Endothelial cell (in vitro differentiated cells): ENCODE measurements at regions not wholly inside any gene's neighbourhood (a gene's known extent, or its start where the extent isn't known, plus 50 kb on each side); places are given as distances from the start of the nearest gene placed in this dataset.

Experiments used
- DNase-seq: peaks from one replicate; pipeline ENCODE4 v3.0.0; 2021; ENCODE audit warnings: low spot score
- H3K27ac Mint-ChIP-seq: one replicate; pipeline ENCODE4 v1.8.0; 2021; ENCODE audit warnings: mixed read lengths, inconsistent platforms; ENCODE audit not compliant: unreplicated experiment
- H3K27me3 Mint-ChIP-seq: one replicate; pipeline ENCODE4 v1.8.0; 2021; ENCODE audit warnings: mild to moderate bottlenecking, moderate library complexity, mixed read lengths, inconsistent platforms; ENCODE audit not compliant: unreplicated experiment
- H3K36me3 Mint-ChIP-seq: one replicate; pipeline ENCODE4 v1.8.0; 2021; ENCODE audit warnings: mild to moderate bottlenecking, low read depth, mixed read lengths, inconsistent platforms; ENCODE audit not compliant: unreplicated experiment
- H3K4me1 Mint-ChIP-seq: one replicate; pipeline ENCODE4 v1.8.0; 2021; ENCODE audit warnings: mild to moderate bottlenecking, mixed read lengths, inconsistent platforms; ENCODE audit not compliant: unreplicated experiment
- H3K4me3 Mint-ChIP-seq: one replicate; pipeline ENCODE4 v1.8.0; 2021; ENCODE audit warnings: mild to moderate bottlenecking, mixed read lengths, inconsistent platforms; ENCODE audit not compliant: unreplicated experiment
- H3K9me3 Mint-ChIP-seq: one replicate; pipeline ENCODE4 v1.8.0; 2021; ENCODE audit warnings: mixed read lengths, inconsistent platforms; ENCODE audit not compliant: unreplicated experiment
- CTCF ChIP-seq: fragments of 200-600 bp; sonication (generic); IDR thresholded peaks from one replicate; pipeline ENCODE4 v1.5.0; 2021; ENCODE audit warnings: antibody characterized with exemption; ENCODE audit not compliant: unreplicated experiment

GRCh38 chr3:18770800-18771199, 345.7 kb upstream of the SATB1 start:
- no peak overlapping the region for H3K4me3 Mint-ChIP-seq
- no peaks in the 10 kb centered on the region for H3K4me1 Mint-ChIP-seq
- no peaks in the 10 kb centered on the region for H3K36me3 Mint-ChIP-seq
- no peaks in the 10 kb centered on the region for H3K27me3 Mint-ChIP-seq
- H3K9me3 Mint-ChIP-seq: no peaks in the 10 kb centered on the region
- H3K27ac Mint-ChIP-seq: no peak overlapping the region
- no peak for DNase-seq
- no peak for TF ChIP-seq CTCF

GRCh38 chr3:18767756-18768303, 342.7 kb upstream of the SATB1 start:
- no peaks in the 10 kb centered on the region for H3K27me3 Mint-ChIP-seq
- TF ChIP-seq CTCF: no peak
- no peak overlapping the region for H3K27ac Mint-ChIP-seq
- H3K4me3 Mint-ChIP-seq: no peak overlapping the region
- no peaks in the 10 kb centered on the region for H3K36me3 Mint-ChIP-seq
- no peaks in the 10 kb centered on the region for H3K4me1 Mint-ChIP-seq
- no peak for DNase-seq
- H3K9me3 Mint-ChIP-seq: no peaks in the 10 kb centered on the region

GRCh38 chr3:18766974-18767373, 341.8 kb upstream of the SATB1 start:
- Mint-ChIP-seq H3K36me3 (no peaks in the 10 kb centered on the region), H3K4me3 (no peak overlapping the region), H3K9me3 (no peaks in the 10 kb centered on the region), H3K27ac (no peak overlapping the region), H3K27me3 (no peaks in the 10 kb centered on the region), H3K4me1 (no peaks in the 10 kb centered on the region)
- no peak for DNase-seq
- no peak for TF ChIP-seq CTCF

- no peak for TF ChIP-seq CTCF
- no peaks in the 10 kb centered on the region for H3K27me3 Mint-ChIP-seq
- no peak overlapping the region for H3K4me3 Mint-ChIP-seq
- no peaks in the 10 kb centered on the region for H3K9me3 Mint-ChIP-seq
- DNase-seq: no peak
- H3K27ac Mint-ChIP-seq: no peak overlapping the region
- no peaks in the 10 kb centered on the region for H3K36me3 Mint-ChIP-seq
- H3K4me1 Mint-ChIP-seq: no peaks in the 10 kb centered on the region
These were observed 340.5 kb upstream of the SATB1 start for GRCh38 chr3:18765662-18766061.

GRCh38 chr3:18765161-18765560, 340.0 kb upstream of the SATB1 start:
- H3K9me3 Mint-ChIP-seq: no peaks in the 10 kb centered on the region
- no peaks in the 10 kb centered on the region for H3K27me3 Mint-ChIP-seq
- no peaks in the 10 kb centered on the region for H3K36me3 Mint-ChIP-seq

More at GRCh38 chr3:18765161-18765560, 340.0 kb upstream of the SATB1 start:
- H3K4me3 Mint-ChIP-seq: no peak overlapping the region
- no peak for TF ChIP-seq CTCF
- H3K4me1 Mint-ChIP-seq: no peaks in the 10 kb centered on the region
- no peak overlapping the region for H3K27ac Mint-ChIP-seq
- no peak for DNase-seq
